Umbilical cord (tissue), 1 donor: ENCODE measurements at regions not wholly inside any gene's neighbourhood (a gene's known extent, or its start where the extent isn't known, plus 50 kb on each side); places are given as distances from the start of the nearest gene placed in this dataset.
"Not testable (repeated sequence)": the region's sequence is repeated elsewhere in the genome, so short reads cannot be mapped to it uniquely, and the experiment has no call there.

Experiments used
- DNase-seq: peaks from one replicate; pipeline ENCODE4 v3.0.0-alpha.2; 2015; ENCODE audit warnings: low spot score

- DNase-seq: no peak
Measured at GRCh38 chr10:36452851-36453250, 672.5 kb upstream of the ANKRD30A start.

GRCh38 chr10:36451391-36451970 lies 673.9 kb upstream of the ANKRD30A start:
- DNase-seq: no peak

GRCh38 chr10:36450380-36450779 lies 675.0 kb upstream of the ANKRD30A start:
- peak; percentile 29 for DNase-seq

GRCh38 chr10:36448760-36449691 lies 676.4 kb upstream of the ANKRD30A start:
- no peak for DNase-seq

- DNase-seq: peak; percentile 24
Measured at GRCh38 chr10:36446881-36447280, 678.5 kb upstream of the ANKRD30A start.

- DNase-seq: no peak
Measured at GRCh38 chr10:36443233-36443632, 682.2 kb upstream of the ANKRD30A start.

- DNase-seq: peak; percentile 32
Measured at GRCh38 chr10:36441557-36441956, 683.8 kb upstream of the ANKRD30A start.

GRCh38 chr10:36440539-36440938 lies 684.9 kb upstream of the ANKRD30A start:
- DNase-seq: no peak

- no peak for DNase-seq
Measured at GRCh38 chr10:36437367-36437766, 688.0 kb upstream of the ANKRD30A start.

- DNase-seq: no peak
Measured at GRCh38 chr10:36428507-36428906, 696.9 kb upstream of the ANKRD30A start.

GRCh38 chr10:36425131-36425797 lies 700.1 kb upstream of the ANKRD30A start:
- DNase-seq: peak; percentile 27

- DNase-seq: no peak
Measured at GRCh38 chr10:36424502-36424901, 700.9 kb upstream of the ANKRD30A start.

GRCh38 chr10:36423821-36424248 lies 701.6 kb upstream of the ANKRD30A start:
- no peak for DNase-seq

- no peak for DNase-seq
Measured at GRCh38 chr10:36421992-36422391, 703.4 kb upstream of the ANKRD30A start.

- DNase-seq: no peak
Measured at GRCh38 chr10:36416513-36416912, 708.9 kb upstream of the ANKRD30A start.

- DNase-seq: no peak
Measured at GRCh38 chr10:36412942-36413341, 712.5 kb upstream of the ANKRD30A start.

- not testable (repeated sequence) for DNase-seq
Measured at GRCh38 chr10:36400238-36400637, 725.2 kb upstream of the ANKRD30A start.

- no peak for DNase-seq
Measured at GRCh38 chr10:36393801-36394200, 731.6 kb upstream of the ANKRD30A start.

- no peak for DNase-seq
Measured at GRCh38 chr10:36391405-36391804, 734.0 kb upstream of the ANKRD30A start.

- no peak for DNase-seq
Measured at GRCh38 chr10:36390221-36390620, 735.2 kb upstream of the ANKRD30A start.

GRCh38 chr10:36388166-36388565 lies 737.2 kb upstream of the ANKRD30A start:
- DNase-seq: no peak

GRCh38 chr10:36385693-36386092 lies 739.7 kb upstream of the ANKRD30A start:
- no peak for DNase-seq
